GM12878 (cell line): ENCODE measurements at regions not wholly inside any gene's neighbourhood (a gene's known extent, or its start where the extent isn't known, plus 50 kb on each side); places are given as distances from the start of the nearest gene placed in this dataset.

Experiments
- EP300 ChIP-seq, 2 experiments: fragments of 150-350 bp in 1 of 2; IDR thresholded peaks; 2 replicates each; pipeline ENCODE4 v1.6.1; 2011 to 2012; ENCODE audit warnings: low read depth in 2 of 2, low read length in 2 of 2, borderline replicate concordance in 1 of 2, improper control_type of control experiment in 1 of 2, inconsistent platforms in 1 of 2; ENCODE audit not compliant: control insufficient read depth in 1 of 2
- JUNB ChIP-seq: IDR thresholded peaks from 2 replicates; pipeline ENCODE4 v1.6.1; 2016; ENCODE audit warnings: antibody characterized with exemption, mild to moderate bottlenecking
- JUND ChIP-seq: IDR thresholded peaks from 2 replicates; pipeline ENCODE4 v1.6.1; 2012; ENCODE audit warnings: low read depth, mild to moderate bottlenecking, low read length, improper control_type of control experiment, moderate library complexity
- MYB ChIP-seq: fragments of 150-350 bp; IDR thresholded peaks from 2 replicates; pipeline ENCODE4 v1.6.1; 2014; ENCODE audit warnings: mild to moderate bottlenecking, low read depth, low read length, borderline replicate concordance
- NFXL1 ChIP-seq: fragments of 450-650 bp; IDR thresholded peaks from 2 replicates; pipeline ENCODE4 v1.6.1; 2017; ENCODE audit warnings: antibody characterized with exemption, mild to moderate bottlenecking, borderline replicate concordance
- RAD21 ChIP-seq: IDR thresholded peaks from 2 replicates; pipeline ENCODE4 v1.6.1; 2011; ENCODE audit warnings: mild to moderate bottlenecking, low read depth, low read length, moderate library complexity; ENCODE audit not compliant: insufficient read depth
- RFX5 ChIP-seq: IDR thresholded peaks from 2 replicates; pipeline ENCODE4 v1.6.1; 2011; ENCODE audit warnings: low read depth, low read length, improper control_type of control experiment
- SRF ChIP-seq, 2 experiments: IDR thresholded peaks; 2 replicates each; pipeline ENCODE4 v1.6.1; 2011; ENCODE audit warnings: low read depth in 2 of 2, low read length in 2 of 2, mild to moderate bottlenecking in 1 of 2, moderate library complexity in 1 of 2
- ZBED1 ChIP-seq: IDR thresholded peaks from 2 replicates; pipeline ENCODE4 v1.6.1; 2016; ENCODE audit warnings: borderline replicate concordance
- ZNF24 ChIP-seq: fragments of 450-650 bp; IDR thresholded peaks from 2 replicates; pipeline ENCODE4 v1.6.1; 2017; ENCODE audit warnings: antibody characterized with exemption, mild to moderate bottlenecking
- ZNF274 ChIP-seq: IDR thresholded peaks from one replicate; pipeline ENCODE4 v1.8.0; 2011; ENCODE audit not compliant: insufficient read length, insufficient read depth
- ZNF384 ChIP-seq: IDR thresholded peaks from 2 replicates; pipeline ENCODE4 v1.6.1; 2012; ENCODE audit warnings: low read depth, mild to moderate bottlenecking, low read length, improper control_type of control experiment, borderline replicate concordance
- ZZZ3 ChIP-seq: IDR thresholded peaks from 2 replicates; pipeline ENCODE4 v1.6.1; 2011; ENCODE audit warnings: low read depth; ENCODE audit not compliant: control insufficient read depth, insufficient read length
- TF ChIP-seq, protein P1 (sequence below): fragments of 450-650 bp; IDR thresholded peaks from 2 replicates; pipeline ENCODE4 v1.6.1; 2017; ENCODE audit warnings: antibody characterized with exemption, mild to moderate bottlenecking, moderate library complexity
- TF ChIP-seq, protein P2 (sequence below): fragments of 450-650 bp; IDR thresholded peaks from 2 replicates; pipeline ENCODE4 v1.6.1; 2016; ENCODE audit warnings: mild to moderate bottlenecking, moderate library complexity, borderline replicate concordance
- TF ChIP-seq, protein P3 (sequence below): fragments of 450-650 bp; conservative IDR thresholded peaks from 2 replicates; pipeline ENCODE4 v1.6.1; 2017; ENCODE audit warnings: mild to moderate bottlenecking, moderate library complexity

DNA sequence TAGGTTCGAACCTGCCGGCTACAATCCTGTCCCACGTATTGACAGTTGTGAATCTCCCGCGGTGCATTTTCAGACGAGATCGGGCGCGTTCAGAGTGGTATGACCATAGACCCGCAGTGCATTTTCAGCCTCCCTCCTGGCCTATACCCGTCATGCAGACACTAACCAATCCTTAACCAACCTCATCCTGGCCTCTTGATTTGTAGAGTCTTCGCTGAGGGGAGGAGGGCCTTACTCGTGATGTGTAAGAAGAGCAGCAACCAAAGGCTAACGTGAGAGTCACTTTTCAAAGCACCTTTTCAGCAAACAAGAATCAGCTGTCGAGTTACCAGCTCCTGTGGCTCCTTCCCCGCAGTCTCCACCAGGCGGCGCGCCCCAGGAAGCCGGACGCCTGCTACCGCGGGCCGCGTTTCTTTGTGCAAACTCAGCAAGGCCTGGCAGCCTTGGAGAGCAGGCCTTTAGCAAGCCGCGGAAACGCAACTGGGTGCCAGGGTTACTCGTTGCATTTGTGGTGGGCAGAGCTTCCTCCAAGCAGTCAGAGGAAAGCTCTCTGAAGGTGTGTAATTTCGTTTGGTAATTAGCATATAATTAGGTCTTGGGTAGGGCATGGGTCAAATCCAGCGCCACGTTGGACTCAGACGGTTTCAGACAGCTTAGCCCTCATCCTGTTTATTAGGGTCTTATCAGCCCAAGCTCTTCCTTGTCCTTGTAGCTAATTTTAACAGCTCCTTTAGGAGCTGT lies 139.8 kb downstream of the OR2B2 start (continued):
- TF ChIP-seq, protein P1, sequence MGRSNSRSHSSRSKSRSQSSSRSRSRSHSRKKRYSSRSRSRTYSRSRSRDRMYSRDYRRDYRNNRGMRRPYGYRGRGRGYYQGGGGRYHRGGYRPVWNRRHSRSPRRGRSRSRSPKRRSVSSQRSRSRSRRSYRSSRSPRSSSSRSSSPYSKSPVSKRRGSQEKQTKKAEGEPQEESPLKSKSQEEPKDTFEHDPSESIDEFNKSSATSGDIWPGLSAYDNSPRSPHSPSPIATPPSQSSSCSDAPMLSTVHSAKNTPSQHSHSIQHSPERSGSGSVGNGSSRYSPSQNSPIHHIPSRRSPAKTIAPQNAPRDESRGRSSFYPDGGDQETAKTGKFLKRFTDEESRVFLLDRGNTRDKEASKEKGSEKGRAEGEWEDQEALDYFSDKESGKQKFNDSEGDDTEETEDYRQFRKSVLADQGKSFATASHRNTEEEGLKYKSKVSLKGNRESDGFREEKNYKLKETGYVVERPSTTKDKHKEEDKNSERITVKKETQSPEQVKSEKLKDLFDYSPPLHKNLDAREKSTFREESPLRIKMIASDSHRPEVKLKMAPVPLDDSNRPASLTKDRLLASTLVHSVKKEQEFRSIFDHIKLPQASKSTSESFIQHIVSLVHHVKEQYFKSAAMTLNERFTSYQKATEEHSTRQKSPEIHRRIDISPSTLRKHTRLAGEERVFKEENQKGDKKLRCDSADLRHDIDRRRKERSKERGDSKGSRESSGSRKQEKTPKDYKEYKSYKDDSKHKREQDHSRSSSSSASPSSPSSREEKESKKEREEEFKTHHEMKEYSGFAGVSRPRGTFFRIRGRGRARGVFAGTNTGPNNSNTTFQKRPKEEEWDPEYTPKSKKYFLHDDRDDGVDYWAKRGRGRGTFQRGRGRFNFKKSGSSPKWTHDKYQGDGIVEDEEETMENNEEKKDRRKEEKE, result no peak
- TF ChIP-seq, protein P2, sequence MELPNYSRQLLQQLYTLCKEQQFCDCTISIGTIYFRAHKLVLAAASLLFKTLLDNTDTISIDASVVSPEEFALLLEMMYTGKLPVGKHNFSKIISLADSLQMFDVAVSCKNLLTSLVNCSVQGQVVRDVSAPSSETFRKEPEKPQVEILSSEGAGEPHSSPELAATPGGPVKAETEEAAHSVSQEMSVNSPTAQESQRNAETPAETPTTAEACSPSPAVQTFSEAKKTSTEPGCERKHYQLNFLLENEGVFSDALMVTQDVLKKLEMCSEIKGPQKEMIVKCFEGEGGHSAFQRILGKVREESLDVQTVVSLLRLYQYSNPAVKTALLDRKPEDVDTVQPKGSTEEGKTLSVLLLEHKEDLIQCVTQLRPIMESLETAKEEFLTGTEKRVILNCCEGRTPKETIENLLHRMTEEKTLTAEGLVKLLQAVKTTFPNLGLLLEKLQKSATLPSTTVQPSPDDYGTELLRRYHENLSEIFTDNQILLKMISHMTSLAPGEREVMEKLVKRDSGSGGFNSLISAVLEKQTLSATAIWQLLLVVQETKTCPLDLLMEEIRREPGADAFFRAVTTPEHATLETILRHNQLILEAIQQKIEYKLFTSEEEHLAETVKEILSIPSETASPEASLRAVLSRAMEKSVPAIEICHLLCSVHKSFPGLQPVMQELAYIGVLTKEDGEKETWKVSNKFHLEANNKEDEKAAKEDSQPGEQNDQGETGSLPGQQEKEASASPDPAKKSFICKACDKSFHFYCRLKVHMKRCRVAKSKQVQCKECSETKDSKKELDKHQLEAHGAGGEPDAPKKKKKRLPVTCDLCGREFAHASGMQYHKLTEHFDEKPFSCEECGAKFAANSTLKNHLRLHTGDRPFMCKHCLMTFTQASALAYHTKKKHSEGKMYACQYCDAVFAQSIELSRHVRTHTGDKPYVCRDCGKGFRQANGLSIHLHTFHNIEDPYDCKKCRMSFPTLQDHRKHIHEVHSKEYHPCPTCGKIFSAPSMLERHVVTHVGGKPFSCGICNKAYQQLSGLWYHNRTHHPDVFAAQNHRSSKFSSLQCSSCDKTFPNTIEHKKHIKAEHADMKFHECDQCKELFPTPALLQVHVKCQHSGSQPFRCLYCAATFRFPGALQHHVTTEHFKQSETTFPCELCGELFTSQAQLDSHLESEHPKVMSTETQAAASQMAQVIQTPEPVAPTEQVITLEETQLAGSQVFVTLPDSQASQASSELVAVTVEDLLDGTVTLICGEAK, result no peak
- TF ChIP-seq JUNB (no peak), RFX5 (no peak), RAD21 (peak; percentile 69), EP300 (IDR thresholded peaks at IDR 0.05; ENCODE audit: borderline replicate concordance in 1 of 2, control insufficient read depth in 1 of 2, low read depth in 2 of 2, low read length in 2 of 2) (no peak), SRF (IDR thresholded peaks at IDR 0.05; ENCODE audit: low read depth in 2 of 2, low read length in 2 of 2) (no peak), NFXL1 (no peak), ZBED1 (no peak), MYB (no peak), JUND (no peak), ZNF274 (no peak), ZNF384 (no peak), ZNF24 (0 out of 2 replicates have a peak, but pooled peaks have one; percentile 19), ZZZ3 (no peak)
- TF ChIP-seq, protein P3, sequence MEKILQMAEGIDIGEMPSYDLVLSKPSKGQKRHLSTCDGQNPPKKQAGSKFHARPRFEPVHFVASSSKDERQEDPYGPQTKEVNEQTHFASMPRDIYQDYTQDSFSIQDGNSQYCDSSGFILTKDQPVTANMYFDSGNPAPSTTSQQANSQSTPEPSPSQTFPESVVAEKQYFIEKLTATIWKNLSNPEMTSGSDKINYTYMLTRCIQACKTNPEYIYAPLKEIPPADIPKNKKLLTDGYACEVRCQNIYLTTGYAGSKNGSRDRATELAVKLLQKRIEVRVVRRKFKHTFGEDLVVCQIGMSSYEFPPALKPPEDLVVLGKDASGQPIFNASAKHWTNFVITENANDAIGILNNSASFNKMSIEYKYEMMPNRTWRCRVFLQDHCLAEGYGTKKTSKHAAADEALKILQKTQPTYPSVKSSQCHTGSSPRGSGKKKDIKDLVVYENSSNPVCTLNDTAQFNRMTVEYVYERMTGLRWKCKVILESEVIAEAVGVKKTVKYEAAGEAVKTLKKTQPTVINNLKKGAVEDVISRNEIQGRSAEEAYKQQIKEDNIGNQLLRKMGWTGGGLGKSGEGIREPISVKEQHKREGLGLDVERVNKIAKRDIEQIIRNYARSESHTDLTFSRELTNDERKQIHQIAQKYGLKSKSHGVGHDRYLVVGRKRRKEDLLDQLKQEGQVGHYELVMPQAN, result no peak
